HG03378 (cell line): ENCODE measurements at regions not wholly inside any gene's neighbourhood (a gene's known extent, or its start where the extent isn't known, plus 50 kb on each side); places are given as distances from the start of the nearest gene placed in this dataset.
"Not testable (repeated sequence)": the region's sequence is repeated elsewhere in the genome, so short reads cannot be mapped to it uniquely, and the experiment has no call there.

ENCODE experiments used
- ATAC-seq: cut with Tn5 transposase; IDR thresholded peaks from one replicate; pipeline ENCODE4 v1.9.1; 2021; ENCODE audit warnings: mild to moderate bottlenecking, moderate library complexity; ENCODE audit not compliant: unreplicated experiment

GRCh38 chr1:149228672-149229585, 125.6 kb upstream of the NBPF9 start:
- not testable (repeated sequence) for ATAC-seq

GRCh38 chr1:149229813-149230212, 126.5 kb upstream of the NBPF9 start:
- ATAC-seq = not testable (repeated sequence)

- ATAC-seq = not testable (repeated sequence)
These were observed 131.9 kb upstream of the NBPF9 start for GRCh38 chr1:149234926-149235914.

- ATAC-seq = not testable (repeated sequence)
These were observed 134.2 kb upstream of the NBPF9 start for GRCh38 chr1:149237515-149237914.

- not testable (repeated sequence) for ATAC-seq
These were observed 136.7 kb upstream of the NBPF9 start for GRCh38 chr1:149239897-149240508.

GRCh38 chr1:149240530-149240929, 137.2 kb upstream of the NBPF9 start:
- ATAC-seq = not testable (repeated sequence)

GRCh38 chr1:149241272-149241671, 137.9 kb upstream of the NBPF9 start:
- ATAC-seq = not testable (repeated sequence)

GRCh38 chr1:149243572-149243971, 140.2 kb upstream of the NBPF9 start:
- ATAC-seq = not testable (repeated sequence)

- ATAC-seq = not testable (repeated sequence)
These were observed 141.3 kb upstream of the NBPF9 start for GRCh38 chr1:149244621-149245020.

- not testable (repeated sequence) for ATAC-seq
These were observed 142.9 kb upstream of the NBPF9 start for GRCh38 chr1:149246212-149246611.

GRCh38 chr1:149248610-149249009, 145.3 kb upstream of the NBPF9 start:
- ATAC-seq = not testable (repeated sequence)

- not testable (repeated sequence) for ATAC-seq
These were observed 146.6 kb upstream of the NBPF9 start for GRCh38 chr1:149249850-149250467.

GRCh38 chr1:149254894-149255847, 151.8 kb upstream of the NBPF9 start:
- ATAC-seq = not testable (repeated sequence)

- not testable (repeated sequence) for ATAC-seq
These were observed 156.9 kb upstream of the NBPF9 start for GRCh38 chr1:149260284-149260683.

- not testable (repeated sequence) for ATAC-seq
These were observed 157.5 kb upstream of the NBPF9 start for GRCh38 chr1:149260736-149261340.

GRCh38 chr1:149267287-149267686, 163.9 kb upstream of the NBPF9 start:
- ATAC-seq = not testable (repeated sequence)

GRCh38 chr1:149269001-149269702, 165.8 kb upstream of the NBPF9 start:
- ATAC-seq = not testable (repeated sequence)

- ATAC-seq = not testable (repeated sequence)
These were observed 166.5 kb upstream of the NBPF9 start for GRCh38 chr1:149269833-149270232.
